Inferior parietal cortex (tissue), 1 donor: ENCODE measurements at regions not wholly inside any gene's neighbourhood (a gene's known extent, or its start where the extent isn't known, plus 50 kb on each side); places are given as distances from the start of the nearest gene placed in this dataset.

Experiments used
- DNase-seq: peaks from one replicate; pipeline ENCODE4 v3.0.0-alpha.2; 2016; ENCODE audit errors: extremely low spot score

GRCh38 chr2:42920446-42921146, 128.2 kb upstream of the HAAO start:
- DNase-seq: no peak

- no peak for DNase-seq
Observed at GRCh38 chr2:42918671-42919318, 126.4 kb upstream of the HAAO start.

GRCh38 chr2:42918041-42918440, 125.7 kb upstream of the HAAO start:
- no peak for DNase-seq

GRCh38 chr2:42917425-42917927, 125.1 kb upstream of the HAAO start:
- no peak for DNase-seq

GRCh38 chr2:42916324-42916723, 123.9 kb upstream of the HAAO start:
- no peak for DNase-seq

GRCh38 chr2:42914860-42915259, 122.5 kb upstream of the HAAO start:
- DNase-seq: no peak

- DNase-seq: no peak
Observed at GRCh38 chr2:42914314-42914713, 121.9 kb upstream of the HAAO start.

- no peak for DNase-seq
Observed at GRCh38 chr2:42913280-42913878, 121.0 kb upstream of the HAAO start.

GRCh38 chr2:42910645-42911405, 118.4 kb upstream of the HAAO start:
- no peak for DNase-seq

GRCh38 chr2:42909966-42910365, 117.6 kb upstream of the HAAO start:
- no peak for DNase-seq

- no peak for DNase-seq
Observed at GRCh38 chr2:42908518-42909200, 116.3 kb upstream of the HAAO start.

- DNase-seq: no peak
Observed at GRCh38 chr2:42907835-42908234, 115.5 kb upstream of the HAAO start.

GRCh38 chr2:42906557-42907411, 114.4 kb upstream of the HAAO start:
- DNase-seq: peak; percentile 31

- DNase-seq: no peak
Observed at GRCh38 chr2:42906111-42906556, 113.8 kb upstream of the HAAO start.

GRCh38 chr2:42905341-42906110, 113.1 kb upstream of the HAAO start:
- DNase-seq: no peak

GRCh38 chr2:42904576-42904876, 112.1 kb upstream of the HAAO start:
- no peak for DNase-seq

- DNase-seq: no peak
Observed at GRCh38 chr2:42903821-42904575, 111.6 kb upstream of the HAAO start.

- no peak for DNase-seq
Observed at GRCh38 chr2:42902939-42903709, 110.7 kb upstream of the HAAO start.
